GM19099 (cell line): ENCODE measurements at regions not wholly inside any gene's neighbourhood (a gene's known extent, or its start where the extent isn't known, plus 50 kb on each side); places are given as distances from the start of the nearest gene placed in this dataset.

Experiments used
- POLR2A ChIP-seq: IDR thresholded peaks from 3 replicates; pipeline ENCODE4 v1.6.1; 2011; ENCODE audit warnings: low read depth; ENCODE audit not compliant: insufficient read length; ENCODE audit errors: extremely low read depth

DNA sequence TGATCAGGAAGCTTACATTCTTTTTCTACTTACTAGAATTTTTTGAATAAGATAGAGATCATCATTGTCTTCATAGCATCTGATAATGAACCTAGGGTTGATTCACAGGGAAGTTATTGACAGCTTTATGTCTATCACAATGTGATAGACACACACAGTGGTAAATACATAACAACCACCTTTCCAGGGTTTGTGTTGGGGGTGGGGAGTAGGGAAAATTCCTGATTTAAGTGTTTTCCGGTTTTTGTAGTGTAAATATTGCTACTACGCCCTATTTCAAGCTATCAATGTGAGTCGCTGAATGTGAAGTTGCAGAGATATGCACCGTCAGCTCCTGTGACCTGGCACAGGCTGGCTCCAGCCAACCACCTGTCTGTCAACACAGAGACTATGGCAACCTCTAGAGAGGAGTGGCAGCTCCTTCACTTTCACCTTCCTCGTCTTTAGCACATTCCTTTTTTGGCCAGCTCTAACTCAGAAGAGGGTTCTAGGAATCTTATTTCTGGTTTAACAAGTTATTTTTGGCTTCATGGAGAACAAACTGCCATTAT lies 224.9 kb downstream of the MAT2B start:
- TF ChIP-seq POLR2A = no peak

DNA sequence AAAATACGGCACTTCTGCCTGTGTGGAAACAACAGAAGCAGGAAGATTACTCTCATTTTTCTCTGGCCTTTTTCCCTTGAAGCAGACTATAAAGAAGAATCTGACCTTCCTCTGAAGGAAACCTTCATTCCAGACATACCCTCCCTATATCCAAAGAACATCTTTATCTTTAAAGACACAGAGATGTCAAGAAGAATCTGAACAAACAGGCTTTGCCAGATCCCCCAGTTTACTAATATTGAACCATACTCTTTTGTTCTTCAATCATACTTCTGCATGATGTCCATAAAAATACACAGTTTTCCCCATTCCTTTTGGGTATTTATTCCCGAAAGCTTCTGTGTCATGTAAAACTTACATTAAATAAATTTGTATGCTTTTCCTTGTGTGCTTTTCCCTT lies 225.8 kb downstream of the MAT2B start:
- TF ChIP-seq POLR2A = no peak

DNA sequence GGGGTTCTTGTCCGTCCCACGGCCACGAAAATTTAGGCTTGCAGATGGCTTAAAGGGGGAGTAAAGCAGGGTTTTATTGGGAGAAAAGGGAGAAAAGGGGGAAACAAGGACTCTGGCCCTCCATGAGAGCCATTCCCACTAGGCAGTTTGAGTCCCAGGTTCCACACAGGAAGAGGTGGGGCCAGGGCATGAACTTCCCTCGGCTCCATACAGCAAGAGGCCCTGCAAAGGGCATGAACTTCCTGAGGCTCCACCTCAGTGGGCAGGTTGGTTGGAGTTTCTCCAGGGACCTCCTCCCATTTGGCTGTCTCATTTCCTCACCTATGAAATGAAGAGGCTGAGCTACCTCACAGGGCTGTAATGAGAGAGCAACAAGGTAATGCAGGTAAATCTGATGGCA lies 229.7 kb downstream of the MAT2B start:
- TF ChIP-seq POLR2A = no peak

GRCh38 chr5:163747586-163747985 lies 242.2 kb downstream of the MAT2B start:
- TF ChIP-seq POLR2A = no peak

- no peak for TF ChIP-seq POLR2A
Observed at GRCh38 chr5:163748934-163749333, 243.5 kb downstream of the MAT2B start.

- TF ChIP-seq POLR2A = no peak
Observed at GRCh38 chr5:163755505-163755904, 250.1 kb downstream of the MAT2B start.

DNA sequence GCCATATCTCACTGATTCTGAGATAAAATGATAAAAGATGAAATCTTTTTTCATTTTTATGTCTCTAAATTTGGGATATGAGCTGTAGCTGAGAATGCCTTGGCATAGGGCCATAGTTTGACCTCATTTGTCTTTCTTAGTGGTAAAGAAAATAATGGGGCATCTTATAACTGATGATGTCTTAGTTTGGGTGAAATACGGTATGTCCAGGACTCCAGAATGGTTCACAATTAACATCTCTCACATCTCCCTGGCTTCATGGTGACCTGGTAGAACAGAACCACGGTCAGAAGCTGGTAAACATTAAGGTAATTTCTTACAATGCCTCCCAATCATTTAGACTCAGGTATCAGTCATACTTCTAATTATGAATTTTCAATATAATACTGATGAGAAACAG lies 250.8 kb downstream of the MAT2B start:
- TF ChIP-seq POLR2A = no peak

GRCh38 chr5:163757344-163757743 lies 251.9 kb downstream of the MAT2B start:
- no peak for TF ChIP-seq POLR2A

- no peak for TF ChIP-seq POLR2A
Observed at GRCh38 chr5:163758283-163758711, 252.9 kb downstream of the MAT2B start.

GRCh38 chr5:163759000-163759704 lies 253.7 kb downstream of the MAT2B start:
- no peak for TF ChIP-seq POLR2A

- TF ChIP-seq POLR2A = no peak
Observed at GRCh38 chr5:163760498-163760897, 255.1 kb downstream of the MAT2B start.

- no peak for TF ChIP-seq POLR2A
Observed at GRCh38 chr5:163766936-163767670, 261.7 kb downstream of the MAT2B start.

- no peak for TF ChIP-seq POLR2A
Observed at GRCh38 chr5:163770625-163771024, 265.2 kb downstream of the MAT2B start.

DNA sequence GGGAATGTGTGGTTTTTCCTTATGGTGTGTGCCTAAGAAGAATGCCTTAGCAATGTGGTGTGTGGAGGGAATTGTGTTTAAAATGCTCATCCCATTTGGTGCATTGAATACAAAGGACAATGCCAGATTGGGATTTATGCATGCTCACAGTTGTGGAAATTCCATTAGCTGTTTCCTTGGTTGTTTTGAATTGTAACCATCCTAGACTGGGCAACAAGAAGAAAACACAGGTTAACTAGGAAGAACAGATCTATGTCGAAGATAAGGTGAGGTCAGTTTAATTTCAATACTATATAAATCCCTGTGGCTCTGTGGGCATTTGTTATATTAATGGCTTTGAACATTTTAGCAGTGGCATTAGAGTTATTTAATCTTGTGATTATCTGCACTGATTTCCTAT lies 266.8 kb downstream of the MAT2B start:
- no peak for TF ChIP-seq POLR2A

GRCh38 chr5:163772644-163773043 lies 267.2 kb downstream of the MAT2B start:
- no peak for TF ChIP-seq POLR2A

GRCh38 chr5:163773226-163773625 lies 267.8 kb downstream of the MAT2B start:
- no peak for TF ChIP-seq POLR2A
